Mucosa of rectum (tissue), 2 donors: ENCODE measurements at regions not wholly inside any gene's neighbourhood (a gene's known extent, or its start where the extent isn't known, plus 50 kb on each side); places are given as distances from the start of the nearest gene placed in this dataset.

Source experiments
- H3K27ac ChIP-seq, 2 donors: one replicate each; pipeline ENCODE4 v1.7.0; 2013; ENCODE audit warnings: inconsistent platforms in 2 of 2, low read depth in 2 of 2, low read length in 2 of 2
- H3K27me3 ChIP-seq, 2 donors: one replicate each; pipeline ENCODE4 v1.7.0; 2013; ENCODE audit warnings: low read length in 2 of 2; ENCODE audit not compliant: control insufficient read depth in 2 of 2, insufficient read depth in 2 of 2
- H3K36me3 ChIP-seq, 2 donors: one replicate each; pipeline ENCODE4 v1.7.0; 2013; ENCODE audit warnings: low read length in 2 of 2; ENCODE audit not compliant: control insufficient read depth in 2 of 2, insufficient read depth in 2 of 2
- H3K4me1 ChIP-seq, 2 donors: one replicate each; pipeline ENCODE4 v1.7.0; 2013; ENCODE audit warnings: low read length in 2 of 2, mild to moderate bottlenecking in 1 of 2; ENCODE audit not compliant: control insufficient read depth in 2 of 2, insufficient read depth in 2 of 2
- H3K4me3 ChIP-seq, 2 donors: one replicate each; pipeline ENCODE4 v1.7.0; 2013; ENCODE audit warnings: low read length in 2 of 2
- H3K9ac ChIP-seq, 2 donors: one replicate each; pipeline ENCODE4 v1.7.0; 2013; ENCODE audit warnings: low read length in 2 of 2, low read depth in 1 of 2, mild to moderate bottlenecking in 1 of 2
- H3K9me3 ChIP-seq, 2 donors: one replicate each; pipeline ENCODE4 v1.7.0; 2013; ENCODE audit warnings: low read length in 2 of 2; ENCODE audit not compliant: control insufficient read depth in 2 of 2
- donor health status: healthy.
- donor health status: Normal muscosa, but diverticular disease.

- H3K9ac ChIP-seq, result no peak overlapping the region
- H3K9me3 ChIP-seq, result no peaks in the 10 kb centered on the region
- no peak overlapping the region for H3K4me3 ChIP-seq
- no peaks in the 10 kb centered on the region for H3K4me1 ChIP-seq
- H3K27me3 ChIP-seq, result no peaks in the 10 kb centered on the region
- no peak overlapping the region for H3K27ac ChIP-seq
- no peaks in the 10 kb centered on the region for H3K36me3 ChIP-seq
Observed at GRCh38 chr18:78518805-78519204, 460.8 kb upstream of the SALL3 start.

DNA sequence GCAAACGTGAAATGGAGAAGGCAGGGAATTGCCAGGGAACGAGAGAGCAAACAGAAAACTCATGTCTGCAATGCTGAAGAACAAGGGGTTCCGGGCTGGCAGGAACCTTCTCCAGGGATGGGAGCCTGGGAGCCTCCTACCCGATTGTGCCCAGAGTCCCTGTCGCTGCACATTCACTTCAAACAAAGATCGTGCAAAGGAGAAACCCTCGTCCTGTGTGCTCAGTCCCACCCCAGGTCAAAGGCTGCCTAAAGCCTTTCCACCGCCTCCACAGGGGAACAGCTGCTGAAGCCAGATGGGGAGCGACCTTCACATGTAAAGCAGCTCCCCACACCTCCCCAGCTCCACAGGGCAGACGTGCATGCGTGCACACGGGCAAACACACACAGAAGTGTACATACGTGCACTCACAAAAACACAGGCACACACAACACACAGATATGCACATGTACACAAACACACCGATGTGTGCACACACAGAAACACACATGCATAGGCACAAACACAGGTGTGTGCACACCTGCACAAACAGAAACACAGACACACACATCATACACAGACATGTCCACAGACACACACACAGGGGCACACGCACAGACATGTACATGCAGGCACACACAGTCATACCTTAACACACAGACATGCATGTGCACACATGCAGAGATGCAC, 460.1 kb upstream of the SALL3 start:
- Histone ChIP-seq H3K4me3 (no peak overlapping the region), H3K4me1 (no peaks in the 10 kb centered on the region), H3K9ac (no peak overlapping the region), H3K9me3 (no peaks in the 10 kb centered on the region), H3K27me3 (no peaks in the 10 kb centered on the region), H3K36me3 (no peaks in the 10 kb centered on the region), H3K27ac (no peak overlapping the region)

- no peak overlapping the region for H3K4me3 ChIP-seq
- no peaks in the 10 kb centered on the region for H3K4me1 ChIP-seq
- H3K36me3 ChIP-seq, result no peaks in the 10 kb centered on the region
- no peaks in the 10 kb centered on the region for H3K9me3 ChIP-seq
- no peak overlapping the region for H3K9ac ChIP-seq
- H3K27me3 ChIP-seq, result no peaks in the 10 kb centered on the region
- H3K27ac ChIP-seq, result no peak overlapping the region
Observed at GRCh38 chr18:78521136-78521535, 458.5 kb upstream of the SALL3 start.

- H3K9me3 ChIP-seq, result no peaks in the 10 kb centered on the region
- H3K9ac ChIP-seq, result no peak overlapping the region
- no peaks in the 10 kb centered on the region for H3K36me3 ChIP-seq
- H3K4me3 ChIP-seq, result no peak overlapping the region
- H3K27me3 ChIP-seq, result no peaks in the 10 kb centered on the region
- no peaks in the 10 kb centered on the region for H3K4me1 ChIP-seq
- H3K27ac ChIP-seq, result no peak overlapping the region
Observed at GRCh38 chr18:78521744-78522143, 457.9 kb upstream of the SALL3 start.

GRCh38 chr18:78522507-78522906, 457.1 kb upstream of the SALL3 start:
- no peak overlapping the region for H3K27ac ChIP-seq
- peaks cover 0 to 2% of the 10 kb centered on the region in 2 donors for H3K9me3 ChIP-seq
- H3K36me3 ChIP-seq, result no peaks in the 10 kb centered on the region
- H3K9ac ChIP-seq, result no peak overlapping the region
- H3K4me1 ChIP-seq, result no peaks in the 10 kb centered on the region
- no peak overlapping the region for H3K4me3 ChIP-seq
- no peaks in the 10 kb centered on the region for H3K27me3 ChIP-seq

DNA sequence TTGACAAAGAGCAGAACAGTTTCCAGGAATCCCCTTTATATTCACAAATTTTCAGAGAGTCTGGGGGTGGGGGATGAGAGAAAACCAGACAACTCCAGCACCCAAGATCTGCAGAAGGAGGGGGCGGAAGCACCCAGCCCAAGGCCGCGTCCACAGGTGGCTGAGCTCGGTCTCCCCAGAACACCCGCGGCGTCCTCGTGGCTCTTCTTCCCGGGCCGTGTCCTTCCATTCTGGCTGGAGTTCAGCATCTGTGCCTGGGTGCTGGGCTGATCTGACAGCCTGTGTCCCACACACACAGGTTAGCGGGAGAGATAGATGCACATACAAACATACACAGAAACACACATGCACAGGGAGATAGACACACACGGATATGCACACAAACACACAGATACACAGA, 455.8 kb upstream of the SALL3 start:
- H3K9me3 ChIP-seq, result peaks cover 0 to 5% of the 10 kb centered on the region in 2 donors
- H3K9ac ChIP-seq, result no peak overlapping the region
- no peak overlapping the region for H3K4me3 ChIP-seq
- H3K27me3 ChIP-seq, result no peaks in the 10 kb centered on the region
- H3K36me3 ChIP-seq, result no peaks in the 10 kb centered on the region
- H3K4me1 ChIP-seq, result no peaks in the 10 kb centered on the region
- H3K27ac ChIP-seq, result no peak overlapping the region

- Histone ChIP-seq H3K4me3 (no peak overlapping the region), H3K36me3 (no peaks in the 10 kb centered on the region), H3K27ac (no peak overlapping the region), H3K9ac (no peak overlapping the region), H3K4me1 (no peaks in the 10 kb centered on the region), H3K9me3 (peaks cover 0 to 5% of the 10 kb centered on the region in 2 donors), H3K27me3 (no peaks in the 10 kb centered on the region)
Observed at GRCh38 chr18:78525366-78526111, 454.1 kb upstream of the SALL3 start.

DNA sequence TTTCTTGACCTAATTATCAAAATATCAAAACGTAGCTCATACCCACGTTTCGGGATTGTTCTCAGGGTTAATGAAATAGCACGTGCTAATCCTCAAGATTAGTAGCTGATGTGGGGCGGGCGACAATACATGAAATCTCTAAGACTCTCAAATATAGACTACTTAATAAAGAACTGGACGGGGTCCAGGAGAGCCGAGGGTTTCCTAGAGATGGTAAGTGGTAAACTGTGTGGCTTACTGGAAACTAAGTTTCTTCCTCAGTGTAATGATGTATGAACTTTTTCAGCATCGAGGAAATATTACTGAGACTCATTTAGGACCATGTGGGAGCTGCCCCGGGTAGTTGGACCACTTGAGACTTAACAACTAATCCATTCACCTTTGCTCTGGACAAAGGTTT, 453.3 kb upstream of the SALL3 start:
- H3K4me3 ChIP-seq, result no peak overlapping the region
- peaks cover 0 to 5% of the 10 kb centered on the region in 2 donors for H3K9me3 ChIP-seq
- no peak overlapping the region for H3K27ac ChIP-seq
- H3K27me3 ChIP-seq, result no peaks in the 10 kb centered on the region
- no peak overlapping the region for H3K9ac ChIP-seq
- H3K4me1 ChIP-seq, result no peaks in the 10 kb centered on the region
- H3K36me3 ChIP-seq, result no peaks in the 10 kb centered on the region

- no peak overlapping the region for H3K27ac ChIP-seq
- H3K4me1 ChIP-seq, result no peaks in the 10 kb centered on the region
- H3K9ac ChIP-seq, result no peak overlapping the region
- no peak overlapping the region for H3K4me3 ChIP-seq
- no peaks in the 10 kb centered on the region for H3K27me3 ChIP-seq
- H3K36me3 ChIP-seq, result no peaks in the 10 kb centered on the region
- H3K9me3 ChIP-seq, result peaks cover 0 to 5% of the 10 kb centered on the region in 2 donors
Observed at GRCh38 chr18:78526923-78527711, 452.5 kb upstream of the SALL3 start.

- Histone ChIP-seq H3K36me3 (no peaks in the 10 kb centered on the region), H3K4me3 (no peak overlapping the region), H3K4me1 (no peaks in the 10 kb centered on the region), H3K27ac (no peak overlapping the region), H3K9ac (no peak overlapping the region), H3K27me3 (no peaks in the 10 kb centered on the region), H3K9me3 (peaks cover 0 to 5% of the 10 kb centered on the region in 2 donors)
Observed at GRCh38 chr18:78527984-78528383, 451.6 kb upstream of the SALL3 start.
